GM23338 (cell line): ENCODE measurements at regions not wholly inside any gene's neighbourhood (a gene's known extent, or its start where the extent isn't known, plus 50 kb on each side); places are given as distances from the start of the nearest gene placed in this dataset.

Experiments used
- ATAC-seq: fragments of 200-7000 bp; cut with Tn5 transposase; 3 replicates; pipeline ENCODE4 v1.9.1; 2020
- DNase-seq: peaks from one replicate; pipeline ENCODE4 v3.0.0-alpha.2; 2015; ENCODE audit warnings: low spot score
- H2AFZ ChIP-seq: fragments of 200-600 bp; sonication (generic); 2 replicates; pipeline ENCODE4 v1.8.0; 2016; ENCODE audit warnings: antibody characterized with exemption, mild to moderate bottlenecking, moderate library complexity
- H3F3A ChIP-seq: fragments of 200-600 bp; sonication (generic); replicated peaks from 2 replicates; pipeline ENCODE4 v1.8.0; 2017; ENCODE audit warnings: antibody characterized with exemption, mixed run types, low read depth
- H3K27ac ChIP-seq: fragments of 200-600 bp; sonication (generic); 2 replicates; pipeline ENCODE4 v1.6.1; 2016; ENCODE audit warnings: low read depth
- H3K27me3 ChIP-seq: fragments of 200-600 bp; sonication (generic); 2 replicates; pipeline ENCODE4 v1.8.0; 2016; ENCODE audit warnings: mild to moderate bottlenecking, mixed run types, moderate library complexity; ENCODE audit not compliant: insufficient read depth
- H3K36me3 ChIP-seq: fragments of 200-600 bp; sonication (generic); 2 replicates; pipeline ENCODE4 v1.8.0; 2016; ENCODE audit warnings: mild to moderate bottlenecking; ENCODE audit not compliant: insufficient read depth
- H3K4me1 ChIP-seq: fragments of 200-600 bp; sonication (generic); 2 replicates; pipeline ENCODE4 v1.8.0; 2016; ENCODE audit warnings: mild to moderate bottlenecking, moderate library complexity; ENCODE audit not compliant: insufficient read depth
- H3K4me2 ChIP-seq: fragments of 200-600 bp; sonication (generic); 2 replicates; pipeline ENCODE4 v1.7.1; 2017; ENCODE audit warnings: mixed run types
- H3K4me3 ChIP-seq: fragments of 200-600 bp; sonication (generic); 2 replicates; pipeline ENCODE4 v1.6.1; 2016; ENCODE audit warnings: mixed run types
- H3K79me2 ChIP-seq: fragments of 200-600 bp; sonication (generic); replicated peaks from 2 replicates; pipeline ENCODE4 v1.8.0; 2017; ENCODE audit warnings: mild to moderate bottlenecking; ENCODE audit not compliant: insufficient read depth
- H3K9me2 ChIP-seq: fragments of 200-600 bp; sonication (generic); 2 replicates; pipeline ENCODE4 v1.8.0; 2017; ENCODE audit not compliant: insufficient read depth
- H4K20me1 ChIP-seq: fragments of 200-600 bp; sonication (generic); replicated peaks from 2 replicates; pipeline ENCODE4 v1.8.0; 2017; ENCODE audit warnings: mild to moderate bottlenecking; ENCODE audit not compliant: insufficient read depth
- H3K27ac Mint-ChIP-seq: 2 replicates; pipeline ENCODE4 v1.8.0; 2020; ENCODE audit warnings: inconsistent platforms, mild to moderate bottlenecking, moderate library complexity, mixed read lengths
- H3K27me3 Mint-ChIP-seq: 3 replicates; pipeline ENCODE4 v1.8.0; 2022; ENCODE audit warnings: low read depth, mild to moderate bottlenecking, moderate library complexity, mixed read lengths, inconsistent platforms; ENCODE audit not compliant: insufficient read depth, poor library complexity
- H3K36me3 Mint-ChIP-seq: 3 replicates; pipeline ENCODE4 v1.8.0; 2021; ENCODE audit warnings: low read depth, mild to moderate bottlenecking, inconsistent platforms, moderate library complexity, mixed read lengths
- H3K4me1 Mint-ChIP-seq: 3 replicates; pipeline ENCODE4 v1.8.0; 2020; ENCODE audit warnings: mild to moderate bottlenecking, inconsistent platforms, mixed read lengths
- H3K4me3 Mint-ChIP-seq: 3 replicates; pipeline ENCODE4 v1.8.0; 2021; ENCODE audit warnings: moderate library complexity, mild to moderate bottlenecking, inconsistent platforms, mixed read lengths
- H3K9me3 Mint-ChIP-seq: 3 replicates; pipeline ENCODE4 v1.8.0; 2020; ENCODE audit warnings: moderate library complexity, mild to moderate bottlenecking, inconsistent platforms, mixed read lengths
- CREB1 ChIP-seq: fragments of 250-450 bp; sonication (Bioruptor Pico); IDR thresholded peaks from 2 replicates; pipeline ENCODE4 v1.5.0; 2020; ENCODE audit warnings: low read depth, mild to moderate bottlenecking, moderate library complexity
- CTCF ChIP-seq, 2 experiments: fragments of 200-600 bp in 1 of 2; sonication (generic) in 1 of 2; conservative IDR thresholded peaks; 2 replicates each; pipeline versions ENCODE4 v1.5.1 to v1.6.1; 2016 to 2017; ENCODE audit warnings: antibody characterized with exemption in 2 of 2, low read depth in 2 of 2, mild to moderate bottlenecking in 2 of 2, moderate library complexity in 1 of 2
- ETS1 ChIP-seq: IDR thresholded peaks from 2 replicates; pipeline ENCODE4 v1.6.1; 2016; ENCODE audit warnings: antibody characterized with exemption
- EZH2 ChIP-seq: fragments of 200-600 bp; sonication (generic); IDR thresholded peaks from one replicate; pipeline ENCODE4 v1.8.0; 2017; ENCODE audit warnings: antibody characterized with exemption, mild to moderate bottlenecking, low read depth; ENCODE audit not compliant: unreplicated experiment
- EZH2phosphoT487 ChIP-seq: fragments of 200-600 bp; sonication (generic); IDR thresholded peaks from one replicate; pipeline ENCODE4 v1.8.1; 2018; ENCODE audit warnings: antibody characterized with exemption; ENCODE audit not compliant: unreplicated experiment
- JUNB ChIP-seq: IDR thresholded peaks from one replicate; pipeline ENCODE4 v1.6.1; 2016; ENCODE audit warnings: antibody characterized with exemption; ENCODE audit not compliant: unreplicated experiment
- NANOG ChIP-seq: IDR thresholded peaks from 2 replicates; pipeline ENCODE4 v1.6.1; 2016; ENCODE audit warnings: antibody characterized with exemption, borderline replicate concordance
- POLR2AphosphoS5 ChIP-seq: IDR thresholded peaks from 2 replicates; pipeline ENCODE4 v1.6.1; 2016; ENCODE audit warnings: antibody characterized with exemption, low read depth
- STAT1 ChIP-seq: IDR thresholded peaks from one replicate; pipeline ENCODE4 v1.6.1; 2016; ENCODE audit warnings: antibody characterized with exemption; ENCODE audit not compliant: unreplicated experiment
- ZNF114 ChIP-seq: fragments of 250-450 bp; sonication (Bioruptor Pico); IDR thresholded peaks from 2 replicates; pipeline ENCODE4 v1.5.0; 2020; ENCODE audit warnings: mild to moderate bottlenecking, moderate library complexity
- ZNF331 ChIP-seq: fragments of 250-450 bp; sonication (Bioruptor Pico); IDR thresholded peaks from 2 replicates; pipeline ENCODE4 v1.5.0; 2020; ENCODE audit warnings: low read depth, mild to moderate bottlenecking, moderate library complexity
- ZNF462 ChIP-seq: fragments of 250-450 bp; sonication (Bioruptor Pico); IDR thresholded peaks from 2 replicates; pipeline ENCODE4 v1.5.0; 2020; ENCODE audit warnings: mild to moderate bottlenecking, moderate library complexity

- Histone ChIP-seq H3F3A (no peaks in the 10 kb centered on the region), H3K4me1 (no peaks in the 10 kb centered on the region), H3K27me3 (no peaks in the 10 kb centered on the region), H3K79me2 (no peaks in the 10 kb centered on the region), H2AFZ (no peak overlapping the region), H3K36me3 (no peaks in the 10 kb centered on the region), H3K4me2 (no peak overlapping the region), H3K27ac (no peak overlapping the region), H4K20me1 (no peaks in the 10 kb centered on the region), H3K4me3 (no peak overlapping the region), H3K9me2 (0 out of 2 replicates have a peak, but pooled peaks cover 9% of the 10 kb centered on the region)
- ATAC-seq (no peak), DNase-seq (no peak)
- Mint-ChIP-seq H3K4me3 (no peak overlapping the region), H3K27ac (no peak overlapping the region), H3K9me3 (no peaks in the 10 kb centered on the region; the same call in 2 of the 3 replicates), H3K4me1 (no peaks in the 10 kb centered on the region; the same call in 2 of the 3 replicates), H3K36me3 (no peaks in the 10 kb centered on the region), H3K27me3 (peaks cover 3% of the 10 kb centered on the region)
- TF ChIP-seq ZNF462 (CRISPR knock-in tag) (no peak), NANOG (no peak), JUNB (no peak), ZNF114 (no peak), CREB1 (CRISPR knock-in tag) (no peak), POLR2AphosphoS5 (no peak)
Observed at GRCh38 chr12:115763982-115764621, 513.4 kb downstream of the MED13L start.

- Mint-ChIP-seq H3K4me1 (no peaks in the 10 kb centered on the region; the same call in 2 of the 3 replicates), H3K36me3 (no peaks in the 10 kb centered on the region), H3K9me3 (no peaks in the 10 kb centered on the region; the same call in 2 of the 3 replicates), H3K27ac (no peak overlapping the region), H3K27me3 (peaks cover 2% of the 10 kb centered on the region), H3K4me3 (no peak overlapping the region)
- Histone ChIP-seq H3K4me1 (no peaks in the 10 kb centered on the region), H4K20me1 (no peaks in the 10 kb centered on the region), H3K27ac (no peak overlapping the region), H2AFZ (no peak overlapping the region), H3K9me2 (0 out of 2 replicates have a peak, but pooled peaks cover 9% of the 10 kb centered on the region), H3K4me2 (no peak overlapping the region), H3K36me3 (no peaks in the 10 kb centered on the region), H3K27me3 (no peaks in the 10 kb centered on the region), H3K4me3 (no peak overlapping the region), H3F3A (no peaks in the 10 kb centered on the region), H3K79me2 (no peaks in the 10 kb centered on the region)
- no peak for ATAC-seq
- no peak for DNase-seq
- TF ChIP-seq ZNF331 (CRISPR knock-in tag) = no peak
- no peak for TF ChIP-seq JUNB
- TF ChIP-seq STAT1 = no peak
- no peak for TF ChIP-seq EZH2phosphoT487
- no peak for TF ChIP-seq EZH2
- no peak for TF ChIP-seq CREB1 (CRISPR knock-in tag)
- no peak for TF ChIP-seq ETS1
- TF ChIP-seq NANOG = no peak
- no peak for TF ChIP-seq CTCF (conservative IDR thresholded peaks at IDR 0.05; ENCODE audit: low read depth in 2 of 2)
- no peak for TF ChIP-seq POLR2AphosphoS5
- no peak for TF ChIP-seq ZNF114
Observed at GRCh38 chr12:115763376-115763775, 514.1 kb downstream of the MED13L start.
